GM23338 (cell line): ENCODE measurements at regions not wholly inside any gene's neighbourhood (a gene's known extent, or its start where the extent isn't known, plus 50 kb on each side); places are given as distances from the start of the nearest gene placed in this dataset.
A peak's percentile ranks its signal among the peaks of the same experiment; 100 is the strongest.

Source experiments
- ATAC-seq: fragments of 200-7000 bp; cut with Tn5 transposase; 3 replicates; pipeline ENCODE4 v1.9.1; 2020
- DNase-seq: peaks from one replicate; pipeline ENCODE4 v3.0.0-alpha.2; 2015; ENCODE audit warnings: low spot score
- H2AFZ ChIP-seq: fragments of 200-600 bp; sonication (generic); 2 replicates; pipeline ENCODE4 v1.8.0; 2016; ENCODE audit warnings: antibody characterized with exemption, mild to moderate bottlenecking, moderate library complexity
- H3F3A ChIP-seq: fragments of 200-600 bp; sonication (generic); replicated peaks from 2 replicates; pipeline ENCODE4 v1.8.0; 2017; ENCODE audit warnings: antibody characterized with exemption, mixed run types, low read depth
- H3K27ac ChIP-seq: fragments of 200-600 bp; sonication (generic); 2 replicates; pipeline ENCODE4 v1.6.1; 2016; ENCODE audit warnings: low read depth
- H3K27me3 ChIP-seq: fragments of 200-600 bp; sonication (generic); 2 replicates; pipeline ENCODE4 v1.8.0; 2016; ENCODE audit warnings: mild to moderate bottlenecking, mixed run types, moderate library complexity; ENCODE audit not compliant: insufficient read depth
- H3K36me3 ChIP-seq: fragments of 200-600 bp; sonication (generic); 2 replicates; pipeline ENCODE4 v1.8.0; 2016; ENCODE audit warnings: mild to moderate bottlenecking; ENCODE audit not compliant: insufficient read depth
- H3K4me1 ChIP-seq: fragments of 200-600 bp; sonication (generic); 2 replicates; pipeline ENCODE4 v1.8.0; 2016; ENCODE audit warnings: mild to moderate bottlenecking, moderate library complexity; ENCODE audit not compliant: insufficient read depth
- H3K4me2 ChIP-seq: fragments of 200-600 bp; sonication (generic); 2 replicates; pipeline ENCODE4 v1.7.1; 2017; ENCODE audit warnings: mixed run types
- H3K4me3 ChIP-seq: fragments of 200-600 bp; sonication (generic); 2 replicates; pipeline ENCODE4 v1.6.1; 2016; ENCODE audit warnings: mixed run types
- H3K79me2 ChIP-seq: fragments of 200-600 bp; sonication (generic); replicated peaks from 2 replicates; pipeline ENCODE4 v1.8.0; 2017; ENCODE audit warnings: mild to moderate bottlenecking; ENCODE audit not compliant: insufficient read depth
- H3K9me2 ChIP-seq: fragments of 200-600 bp; sonication (generic); 2 replicates; pipeline ENCODE4 v1.8.0; 2017; ENCODE audit not compliant: insufficient read depth
- H4K20me1 ChIP-seq: fragments of 200-600 bp; sonication (generic); replicated peaks from 2 replicates; pipeline ENCODE4 v1.8.0; 2017; ENCODE audit warnings: mild to moderate bottlenecking; ENCODE audit not compliant: insufficient read depth
- H3K27ac Mint-ChIP-seq: 2 replicates; pipeline ENCODE4 v1.8.0; 2020; ENCODE audit warnings: inconsistent platforms, mild to moderate bottlenecking, moderate library complexity, mixed read lengths
- H3K27me3 Mint-ChIP-seq: 3 replicates; pipeline ENCODE4 v1.8.0; 2022; ENCODE audit warnings: low read depth, mild to moderate bottlenecking, moderate library complexity, mixed read lengths, inconsistent platforms; ENCODE audit not compliant: insufficient read depth, poor library complexity
- H3K36me3 Mint-ChIP-seq: 3 replicates; pipeline ENCODE4 v1.8.0; 2021; ENCODE audit warnings: low read depth, mild to moderate bottlenecking, inconsistent platforms, moderate library complexity, mixed read lengths
- H3K4me1 Mint-ChIP-seq: 3 replicates; pipeline ENCODE4 v1.8.0; 2020; ENCODE audit warnings: mild to moderate bottlenecking, inconsistent platforms, mixed read lengths
- H3K4me3 Mint-ChIP-seq: 3 replicates; pipeline ENCODE4 v1.8.0; 2021; ENCODE audit warnings: moderate library complexity, mild to moderate bottlenecking, inconsistent platforms, mixed read lengths
- H3K9me3 Mint-ChIP-seq: 3 replicates; pipeline ENCODE4 v1.8.0; 2020; ENCODE audit warnings: moderate library complexity, mild to moderate bottlenecking, inconsistent platforms, mixed read lengths
- CREB1 ChIP-seq: fragments of 250-450 bp; sonication (Bioruptor Pico); IDR thresholded peaks from 2 replicates; pipeline ENCODE4 v1.5.0; 2020; ENCODE audit warnings: low read depth, mild to moderate bottlenecking, moderate library complexity
- EZH2 ChIP-seq: fragments of 200-600 bp; sonication (generic); IDR thresholded peaks from one replicate; pipeline ENCODE4 v1.8.0; 2017; ENCODE audit warnings: antibody characterized with exemption, mild to moderate bottlenecking, low read depth; ENCODE audit not compliant: unreplicated experiment
- JUNB ChIP-seq: IDR thresholded peaks from one replicate; pipeline ENCODE4 v1.6.1; 2016; ENCODE audit warnings: antibody characterized with exemption; ENCODE audit not compliant: unreplicated experiment
- POLR2AphosphoS5 ChIP-seq: IDR thresholded peaks from 2 replicates; pipeline ENCODE4 v1.6.1; 2016; ENCODE audit warnings: antibody characterized with exemption, low read depth
- ZNF114 ChIP-seq: fragments of 250-450 bp; sonication (Bioruptor Pico); IDR thresholded peaks from 2 replicates; pipeline ENCODE4 v1.5.0; 2020; ENCODE audit warnings: mild to moderate bottlenecking, moderate library complexity
- ZNF331 ChIP-seq: fragments of 250-450 bp; sonication (Bioruptor Pico); IDR thresholded peaks from 2 replicates; pipeline ENCODE4 v1.5.0; 2020; ENCODE audit warnings: low read depth, mild to moderate bottlenecking, moderate library complexity
- TF ChIP-seq, protein P1 (sequence below): IDR thresholded peaks from 2 replicates; pipeline ENCODE4 v1.6.1; 2016; ENCODE audit warnings: antibody characterized with exemption
- TF ChIP-seq, protein P2 (sequence below): fragments of 250-450 bp; sonication (Bioruptor Pico); IDR thresholded peaks from 2 replicates; pipeline ENCODE4 v1.5.0; 2020; ENCODE audit warnings: mild to moderate bottlenecking, moderate library complexity
- TF ChIP-seq, protein P3 (sequence below): IDR thresholded peaks from one replicate; pipeline ENCODE4 v1.6.1; 2018; ENCODE audit warnings: antibody characterized with exemption; ENCODE audit not compliant: unreplicated experiment
- TF ChIP-seq, protein P4 (sequence below), 2 experiments: fragments of 200-600 bp in 1 of 2; sonication (generic) in 1 of 2; conservative IDR thresholded peaks; 2 replicates each; pipeline versions ENCODE4 v1.5.1 to v1.6.1; 2016 to 2017; ENCODE audit warnings: antibody characterized with exemption in 2 of 2, low read depth in 2 of 2, mild to moderate bottlenecking in 2 of 2, moderate library complexity in 1 of 2

DNA sequence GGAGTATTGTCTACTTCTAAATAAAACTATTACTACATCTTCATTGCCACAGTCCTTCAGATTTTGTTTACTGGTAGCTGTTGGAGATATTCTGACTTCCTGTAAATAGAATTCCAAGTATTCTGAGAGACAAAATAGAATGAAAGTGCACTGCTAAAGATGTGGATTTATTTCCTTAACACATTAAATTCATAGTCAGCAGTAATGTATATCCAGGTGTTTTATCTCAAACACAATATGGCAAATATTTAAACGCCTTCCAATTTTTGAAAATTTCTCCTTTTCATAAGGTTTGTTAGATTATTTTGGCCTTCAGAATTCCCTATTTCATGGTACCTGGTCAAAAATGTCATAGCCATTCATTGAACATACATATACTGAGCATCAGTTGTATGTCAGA, 84.3 kb upstream of the MEI4 start:
- no peaks in the 10 kb centered on the region for H3F3A ChIP-seq
- H3K27ac ChIP-seq: no peak overlapping the region
- H4K20me1 ChIP-seq: no peaks in the 10 kb centered on the region
- H3K4me1 ChIP-seq: peaks cover 14% of the 10 kb centered on the region
- 0 out of 2 replicates have a peak overlapping the region, but pooled peaks have one; percentile 11 for H3K4me3 ChIP-seq
- H3K4me2 ChIP-seq: peak overlapping the region; percentile 41; the same call in 1 of the 2 replicates
- Mint-ChIP-seq H3K36me3 (no peaks in the 10 kb centered on the region; the same call in 2 of the 3 replicates), H3K9me3 (no peaks in the 10 kb centered on the region), H3K27me3 (peaks cover 4% of the 10 kb centered on the region), H3K4me3 (no peak overlapping the region), H3K27ac (no peak overlapping the region; the same call in 1 of the 2 replicates), H3K4me1 (peaks cover 15% of the 10 kb centered on the region)
- TF ChIP-seq, protein P1, sequence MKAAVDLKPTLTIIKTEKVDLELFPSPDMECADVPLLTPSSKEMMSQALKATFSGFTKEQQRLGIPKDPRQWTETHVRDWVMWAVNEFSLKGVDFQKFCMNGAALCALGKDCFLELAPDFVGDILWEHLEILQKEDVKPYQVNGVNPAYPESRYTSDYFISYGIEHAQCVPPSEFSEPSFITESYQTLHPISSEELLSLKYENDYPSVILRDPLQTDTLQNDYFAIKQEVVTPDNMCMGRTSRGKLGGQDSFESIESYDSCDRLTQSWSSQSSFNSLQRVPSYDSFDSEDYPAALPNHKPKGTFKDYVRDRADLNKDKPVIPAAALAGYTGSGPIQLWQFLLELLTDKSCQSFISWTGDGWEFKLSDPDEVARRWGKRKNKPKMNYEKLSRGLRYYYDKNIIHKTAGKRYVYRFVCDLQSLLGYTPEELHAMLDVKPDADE: no peak
- TF ChIP-seq EZH2: no peak
- no peak for TF ChIP-seq CREB1
- no peak for TF ChIP-seq ZNF114
- TF ChIP-seq, protein P2, sequence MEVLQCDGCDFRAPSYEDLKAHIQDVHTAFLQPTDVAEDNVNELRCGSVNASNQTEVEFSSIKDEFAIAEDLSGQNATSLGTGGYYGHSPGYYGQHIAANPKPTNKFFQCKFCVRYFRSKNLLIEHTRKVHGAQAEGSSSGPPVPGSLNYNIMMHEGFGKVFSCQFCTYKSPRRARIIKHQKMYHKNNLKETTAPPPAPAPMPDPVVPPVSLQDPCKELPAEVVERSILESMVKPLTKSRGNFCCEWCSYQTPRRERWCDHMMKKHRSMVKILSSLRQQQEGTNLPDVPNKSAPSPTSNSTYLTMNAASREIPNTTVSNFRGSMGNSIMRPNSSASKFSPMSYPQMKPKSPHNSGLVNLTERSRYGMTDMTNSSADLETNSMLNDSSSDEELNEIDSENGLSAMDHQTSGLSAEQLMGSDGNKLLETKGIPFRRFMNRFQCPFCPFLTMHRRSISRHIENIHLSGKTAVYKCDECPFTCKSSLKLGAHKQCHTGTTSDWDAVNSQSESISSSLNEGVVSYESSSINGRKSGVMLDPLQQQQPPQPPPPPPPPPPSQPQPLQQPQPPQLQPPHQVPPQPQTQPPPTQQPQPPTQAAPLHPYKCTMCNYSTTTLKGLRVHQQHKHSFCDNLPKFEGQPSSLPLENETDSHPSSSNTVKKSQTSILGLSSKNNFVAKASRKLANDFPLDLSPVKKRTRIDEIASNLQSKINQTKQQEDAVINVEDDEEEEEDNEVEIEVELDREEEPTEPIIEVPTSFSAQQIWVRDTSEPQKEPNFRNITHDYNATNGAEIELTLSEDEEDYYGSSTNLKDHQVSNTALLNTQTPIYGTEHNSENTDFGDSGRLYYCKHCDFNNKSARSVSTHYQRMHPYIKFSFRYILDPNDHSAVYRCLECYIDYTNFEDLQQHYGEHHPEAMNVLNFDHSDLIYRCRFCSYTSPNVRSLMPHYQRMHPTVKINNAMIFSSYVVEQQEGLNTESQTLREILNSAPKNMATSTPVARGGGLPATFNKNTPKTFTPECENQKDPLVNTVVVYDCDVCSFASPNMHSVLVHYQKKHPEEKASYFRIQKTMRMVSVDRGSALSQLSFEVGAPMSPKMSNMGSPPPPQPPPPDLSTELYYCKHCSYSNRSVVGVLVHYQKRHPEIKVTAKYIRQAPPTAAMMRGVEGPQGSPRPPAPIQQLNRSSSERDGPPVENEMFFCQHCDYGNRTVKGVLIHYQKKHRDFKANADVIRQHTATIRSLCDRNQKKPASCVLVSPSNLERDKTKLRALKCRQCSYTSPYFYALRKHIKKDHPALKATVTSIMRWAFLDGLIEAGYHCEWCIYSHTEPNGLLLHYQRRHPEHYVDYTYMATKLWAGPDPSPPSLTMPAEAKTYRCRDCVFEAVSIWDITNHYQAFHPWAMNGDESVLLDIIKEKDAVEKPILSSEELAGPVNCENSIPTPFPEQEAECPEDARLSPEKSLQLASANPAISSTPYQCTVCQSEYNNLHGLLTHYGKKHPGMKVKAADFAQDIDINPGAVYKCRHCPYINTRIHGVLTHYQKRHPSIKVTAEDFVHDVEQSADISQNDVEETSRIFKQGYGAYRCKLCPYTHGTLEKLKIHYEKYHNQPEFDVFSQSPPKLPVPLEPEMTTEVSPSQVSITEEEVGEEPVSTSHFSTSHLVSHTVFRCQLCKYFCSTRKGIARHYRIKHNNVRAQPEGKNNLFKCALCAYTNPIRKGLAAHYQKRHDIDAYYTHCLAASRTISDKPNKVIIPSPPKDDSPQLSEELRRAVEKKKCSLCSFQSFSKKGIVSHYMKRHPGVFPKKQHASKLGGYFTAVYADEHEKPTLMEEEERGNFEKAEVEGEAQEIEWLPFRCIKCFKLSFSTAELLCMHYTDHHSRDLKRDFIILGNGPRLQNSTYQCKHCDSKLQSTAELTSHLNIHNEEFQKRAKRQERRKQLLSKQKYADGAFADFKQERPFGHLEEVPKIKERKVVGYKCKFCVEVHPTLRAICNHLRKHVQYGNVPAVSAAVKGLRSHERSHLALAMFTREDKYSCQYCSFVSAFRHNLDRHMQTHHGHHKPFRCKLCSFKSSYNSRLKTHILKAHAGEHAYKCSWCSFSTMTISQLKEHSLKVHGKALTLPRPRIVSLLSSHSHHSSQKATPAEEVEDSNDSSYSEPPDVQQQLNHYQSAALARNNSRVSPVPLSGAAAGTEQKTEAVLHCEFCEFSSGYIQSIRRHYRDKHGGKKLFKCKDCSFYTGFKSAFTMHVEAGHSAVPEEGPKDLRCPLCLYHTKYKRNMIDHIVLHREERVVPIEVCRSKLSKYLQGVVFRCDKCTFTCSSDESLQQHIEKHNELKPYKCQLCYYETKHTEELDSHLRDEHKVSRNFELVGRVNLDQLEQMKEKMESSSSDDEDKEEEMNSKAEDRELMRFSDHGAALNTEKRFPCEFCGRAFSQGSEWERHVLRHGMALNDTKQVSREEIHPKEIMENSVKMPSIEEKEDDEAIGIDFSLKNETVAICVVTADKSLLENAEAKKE (CRISPR knock-in tag): no peak
- ATAC-seq: no peak
- H3K79me2 ChIP-seq: no peaks in the 10 kb centered on the region
- no peak overlapping the region for H2AFZ ChIP-seq
- H3K9me2 ChIP-seq: no peaks in the 10 kb centered on the region
- DNase-seq: no peak
- H3K36me3 ChIP-seq: no peaks in the 10 kb centered on the region
- H3K27me3 ChIP-seq: no peaks in the 10 kb centered on the region

DNA sequence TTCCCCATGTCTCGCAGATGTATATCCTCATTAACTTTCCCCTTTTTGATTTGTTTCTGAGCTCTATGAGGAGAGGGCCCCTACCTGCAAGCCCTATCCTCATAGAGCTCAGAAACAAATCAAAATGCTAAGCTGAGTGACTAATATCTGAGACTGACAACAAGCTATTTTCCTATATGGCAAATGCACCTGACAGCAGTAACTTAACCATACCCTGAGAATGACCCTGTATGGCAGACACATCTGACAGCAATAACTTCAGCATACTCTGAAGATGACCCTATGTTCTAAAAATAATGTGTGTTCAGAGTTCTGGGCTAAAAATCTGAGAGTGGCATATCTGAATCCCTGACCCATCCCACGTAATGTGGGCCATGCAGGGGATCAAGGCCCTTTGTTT, 79.0 kb upstream of the MEI4 start:
- no peaks in the 10 kb centered on the region for H3F3A ChIP-seq
- H2AFZ ChIP-seq: no peak overlapping the region
- no peaks in the 10 kb centered on the region for H3K79me2 ChIP-seq
- Mint-ChIP-seq H3K4me1 (no peaks in the 10 kb centered on the region; the same call in 2 of the 3 replicates), H3K4me3 (no peak overlapping the region), H3K36me3 (no peaks in the 10 kb centered on the region), H3K27ac (no peak overlapping the region), H3K27me3 (peaks cover 2% of the 10 kb centered on the region), H3K9me3 (no peaks in the 10 kb centered on the region)
- H3K4me1 ChIP-seq: peaks cover under 1% of the 10 kb centered on the region; the same call in 1 of the 2 replicates
- ATAC-seq (no peak), DNase-seq (no peak)
- H3K4me2 ChIP-seq: no peak overlapping the region
- no peaks in the 10 kb centered on the region for H3K36me3 ChIP-seq
- no peak overlapping the region for H3K27ac ChIP-seq
- H4K20me1 ChIP-seq: no peaks in the 10 kb centered on the region
- no peaks in the 10 kb centered on the region for H3K9me2 ChIP-seq
- H3K27me3 ChIP-seq: no peaks in the 10 kb centered on the region
- H3K4me3 ChIP-seq: no peak overlapping the region
- TF ChIP-seq POLR2AphosphoS5 (no peak), JUNB (no peak), EZH2 (no peak), ZNF331 (CRISPR knock-in tag) (no peak), ZNF114 (no peak)
- TF ChIP-seq, protein P3, sequence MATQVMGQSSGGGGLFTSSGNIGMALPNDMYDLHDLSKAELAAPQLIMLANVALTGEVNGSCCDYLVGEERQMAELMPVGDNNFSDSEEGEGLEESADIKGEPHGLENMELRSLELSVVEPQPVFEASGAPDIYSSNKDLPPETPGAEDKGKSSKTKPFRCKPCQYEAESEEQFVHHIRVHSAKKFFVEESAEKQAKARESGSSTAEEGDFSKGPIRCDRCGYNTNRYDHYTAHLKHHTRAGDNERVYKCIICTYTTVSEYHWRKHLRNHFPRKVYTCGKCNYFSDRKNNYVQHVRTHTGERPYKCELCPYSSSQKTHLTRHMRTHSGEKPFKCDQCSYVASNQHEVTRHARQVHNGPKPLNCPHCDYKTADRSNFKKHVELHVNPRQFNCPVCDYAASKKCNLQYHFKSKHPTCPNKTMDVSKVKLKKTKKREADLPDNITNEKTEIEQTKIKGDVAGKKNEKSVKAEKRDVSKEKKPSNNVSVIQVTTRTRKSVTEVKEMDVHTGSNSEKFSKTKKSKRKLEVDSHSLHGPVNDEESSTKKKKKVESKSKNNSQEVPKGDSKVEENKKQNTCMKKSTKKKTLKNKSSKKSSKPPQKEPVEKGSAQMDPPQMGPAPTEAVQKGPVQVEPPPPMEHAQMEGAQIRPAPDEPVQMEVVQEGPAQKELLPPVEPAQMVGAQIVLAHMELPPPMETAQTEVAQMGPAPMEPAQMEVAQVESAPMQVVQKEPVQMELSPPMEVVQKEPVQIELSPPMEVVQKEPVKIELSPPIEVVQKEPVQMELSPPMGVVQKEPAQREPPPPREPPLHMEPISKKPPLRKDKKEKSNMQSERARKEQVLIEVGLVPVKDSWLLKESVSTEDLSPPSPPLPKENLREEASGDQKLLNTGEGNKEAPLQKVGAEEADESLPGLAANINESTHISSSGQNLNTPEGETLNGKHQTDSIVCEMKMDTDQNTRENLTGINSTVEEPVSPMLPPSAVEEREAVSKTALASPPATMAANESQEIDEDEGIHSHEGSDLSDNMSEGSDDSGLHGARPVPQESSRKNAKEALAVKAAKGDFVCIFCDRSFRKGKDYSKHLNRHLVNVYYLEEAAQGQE: no peak
- TF ChIP-seq, protein P4, sequence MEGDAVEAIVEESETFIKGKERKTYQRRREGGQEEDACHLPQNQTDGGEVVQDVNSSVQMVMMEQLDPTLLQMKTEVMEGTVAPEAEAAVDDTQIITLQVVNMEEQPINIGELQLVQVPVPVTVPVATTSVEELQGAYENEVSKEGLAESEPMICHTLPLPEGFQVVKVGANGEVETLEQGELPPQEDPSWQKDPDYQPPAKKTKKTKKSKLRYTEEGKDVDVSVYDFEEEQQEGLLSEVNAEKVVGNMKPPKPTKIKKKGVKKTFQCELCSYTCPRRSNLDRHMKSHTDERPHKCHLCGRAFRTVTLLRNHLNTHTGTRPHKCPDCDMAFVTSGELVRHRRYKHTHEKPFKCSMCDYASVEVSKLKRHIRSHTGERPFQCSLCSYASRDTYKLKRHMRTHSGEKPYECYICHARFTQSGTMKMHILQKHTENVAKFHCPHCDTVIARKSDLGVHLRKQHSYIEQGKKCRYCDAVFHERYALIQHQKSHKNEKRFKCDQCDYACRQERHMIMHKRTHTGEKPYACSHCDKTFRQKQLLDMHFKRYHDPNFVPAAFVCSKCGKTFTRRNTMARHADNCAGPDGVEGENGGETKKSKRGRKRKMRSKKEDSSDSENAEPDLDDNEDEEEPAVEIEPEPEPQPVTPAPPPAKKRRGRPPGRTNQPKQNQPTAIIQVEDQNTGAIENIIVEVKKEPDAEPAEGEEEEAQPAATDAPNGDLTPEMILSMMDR (conservative IDR thresholded peaks at IDR 0.05; ENCODE audit: low read depth in 2 of 2): no peak
